GM19397 (cell line): ENCODE measurements at regions not wholly inside any gene's neighbourhood (a gene's known extent, or its start where the extent isn't known, plus 50 kb on each side); places are given as distances from the start of the nearest gene placed in this dataset.

Experiments
- ATAC-seq: cut with Tn5 transposase; IDR thresholded peaks from one replicate; pipeline ENCODE4 v1.9.1; 2021; ENCODE audit warnings: mild to moderate bottlenecking, moderate library complexity; ENCODE audit not compliant: unreplicated experiment

DNA sequence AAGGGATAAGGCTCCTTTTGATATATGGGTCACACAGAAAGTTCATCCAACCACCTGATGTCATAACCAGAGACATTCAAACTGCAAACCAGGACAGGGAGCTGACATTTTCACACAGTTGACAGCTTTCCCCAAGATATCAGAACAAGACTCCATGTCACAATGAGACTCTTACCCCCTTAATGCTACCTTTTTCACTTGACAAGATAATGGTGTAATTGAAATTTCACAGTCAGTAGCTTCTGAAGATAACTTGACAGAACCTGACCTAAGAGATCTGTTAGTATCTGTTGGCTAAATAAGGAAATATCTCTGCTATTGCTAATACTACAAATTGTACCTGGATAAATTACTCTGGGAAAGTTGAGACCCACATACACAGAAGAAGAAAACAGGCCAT, 187.3 kb downstream of the C12orf50 start:
- ATAC-seq = no peak

- no peak for ATAC-seq
These were observed 193.0 kb downstream of the C12orf50 start for GRCh38 chr12:87836190-87836589.

DNA sequence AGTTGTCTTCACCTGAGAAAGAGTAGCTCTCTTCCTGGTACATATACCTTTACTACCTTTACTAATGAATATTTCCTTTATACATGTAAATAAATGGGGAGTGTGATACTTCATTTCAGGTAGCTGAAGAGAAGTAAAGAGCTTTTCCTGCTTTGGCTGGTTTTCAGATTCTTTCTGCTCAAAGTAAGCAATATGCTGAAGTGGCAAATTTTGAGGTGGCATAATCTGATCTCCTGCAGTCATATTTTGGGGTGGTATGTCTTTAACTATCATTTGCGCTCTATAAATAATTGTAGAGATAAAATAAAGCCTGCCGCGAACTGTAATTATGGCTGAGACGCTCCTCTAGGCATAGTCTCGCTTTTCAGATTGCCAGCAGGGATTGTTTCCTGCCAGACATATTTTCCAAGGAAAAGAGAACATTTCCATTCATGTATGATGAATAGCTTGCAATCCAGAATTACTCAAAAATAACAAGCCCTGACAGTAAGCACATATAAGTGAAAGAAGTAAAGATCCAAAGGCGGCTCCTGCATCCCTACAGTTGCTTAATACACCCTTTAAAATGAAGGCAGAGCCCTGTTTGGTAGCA, 200.7 kb downstream of the C12orf50 start:
- ATAC-seq = no peak

GRCh38 chr12:87827638-87828264, 201.4 kb downstream of the C12orf50 start:
- no peak for ATAC-seq

DNA sequence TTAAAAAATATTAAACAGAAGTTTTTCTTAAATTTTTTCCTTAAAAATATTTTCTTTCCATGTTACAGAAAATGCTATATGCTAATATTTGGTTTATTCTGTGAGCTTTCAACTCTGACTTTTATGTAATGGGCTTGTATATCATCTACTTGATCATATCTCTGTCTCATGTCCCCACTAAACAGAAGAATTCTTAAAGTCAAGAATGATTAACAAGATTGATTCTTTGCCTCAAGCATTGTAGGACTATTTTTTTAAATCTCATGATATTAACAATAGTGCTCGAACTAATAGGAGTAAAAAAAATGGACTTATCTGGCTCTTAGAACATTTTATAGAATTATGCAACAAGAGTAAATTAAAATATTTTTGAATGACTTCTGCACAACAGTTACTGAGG, 206.3 kb downstream of the C12orf50 start:
- no peak for ATAC-seq

DNA sequence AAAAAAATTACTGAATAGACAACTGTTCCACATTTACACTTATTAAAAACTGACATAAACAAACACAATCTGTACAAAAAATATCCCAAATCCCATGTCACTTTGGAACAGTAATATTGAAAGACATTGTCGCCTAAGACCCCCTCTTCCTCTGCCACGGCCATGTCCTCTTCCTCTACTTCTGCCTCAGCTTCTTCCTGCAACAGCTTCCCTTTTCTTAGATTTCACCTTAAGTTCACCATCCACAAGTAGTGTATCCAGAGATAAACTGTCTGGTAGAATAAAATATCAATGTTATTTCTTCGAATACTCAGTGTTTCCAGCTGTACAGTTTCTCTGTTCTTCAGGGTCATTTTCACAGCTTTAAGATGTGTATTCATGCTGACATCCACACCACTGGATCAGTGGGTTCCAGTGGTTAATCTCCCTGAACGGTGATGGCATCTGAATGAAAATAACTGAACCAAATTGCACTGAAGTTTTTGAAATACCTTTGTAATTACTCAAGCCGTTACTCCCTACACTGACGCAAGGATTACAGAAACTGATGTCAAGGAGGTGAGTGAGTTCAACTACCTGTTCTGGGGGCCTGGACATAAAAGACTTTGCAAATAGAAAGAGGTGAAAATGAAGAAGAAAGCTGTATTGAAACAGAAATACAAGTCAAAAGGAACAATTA, 208.5 kb downstream of the C12orf50 start:
- ATAC-seq = no peak

DNA sequence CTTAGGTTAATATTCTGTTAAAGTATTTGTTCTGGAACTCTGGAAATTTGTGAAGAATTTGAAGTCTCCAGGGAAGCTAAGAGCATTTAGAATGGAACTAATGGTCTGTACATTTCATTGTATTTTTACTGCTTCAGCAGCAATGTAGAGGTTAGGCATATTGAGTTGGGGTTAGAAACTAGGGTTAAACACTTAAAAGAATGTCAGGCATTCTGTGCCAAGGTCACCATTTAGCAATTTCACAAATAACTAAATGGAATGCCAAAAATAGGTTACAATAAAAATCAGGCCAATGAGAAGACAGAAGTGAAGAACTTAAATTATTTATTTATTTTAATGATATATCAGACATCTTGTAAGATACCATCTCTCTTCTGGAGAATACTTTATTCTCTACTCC, 210.8 kb downstream of the C12orf50 start:
- ATAC-seq = no peak

DNA sequence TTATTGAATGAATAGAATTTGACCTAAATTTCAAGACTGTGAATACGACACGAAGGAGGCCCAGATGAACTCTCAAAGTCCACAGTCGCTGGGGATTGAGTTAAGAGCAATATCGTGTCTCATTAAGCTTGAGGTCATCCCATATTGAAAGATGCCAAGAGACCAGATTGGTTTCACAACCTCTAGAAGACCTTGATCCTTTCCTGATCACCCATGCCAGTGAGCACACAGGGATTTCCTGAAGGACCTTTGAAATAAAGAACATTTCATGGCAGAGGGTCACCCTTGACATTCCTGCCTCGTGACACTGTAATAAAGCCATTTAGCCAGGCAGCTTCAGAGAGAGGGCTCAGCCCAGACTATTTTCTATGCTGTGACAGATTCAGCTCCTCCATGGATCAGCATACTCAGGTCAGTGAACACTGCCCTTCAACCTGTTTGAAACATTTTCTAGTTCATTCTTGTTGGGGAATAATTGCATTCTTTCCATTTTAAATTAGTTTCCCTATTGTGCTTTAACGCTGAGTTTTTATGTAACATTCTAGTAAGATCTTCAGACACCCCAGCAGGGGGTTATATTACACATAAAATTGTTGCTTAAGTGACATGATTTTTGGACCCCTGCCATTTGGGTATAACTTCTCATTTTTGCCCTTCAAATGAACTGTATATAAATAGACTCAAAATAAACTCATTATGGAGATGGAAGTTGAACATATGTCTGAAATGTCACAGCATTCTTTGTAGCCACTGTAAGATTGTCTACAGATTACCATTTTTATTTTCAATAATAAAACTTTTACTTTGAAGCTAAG, 213.2 kb downstream of the C12orf50 start:
- no peak for ATAC-seq

DNA sequence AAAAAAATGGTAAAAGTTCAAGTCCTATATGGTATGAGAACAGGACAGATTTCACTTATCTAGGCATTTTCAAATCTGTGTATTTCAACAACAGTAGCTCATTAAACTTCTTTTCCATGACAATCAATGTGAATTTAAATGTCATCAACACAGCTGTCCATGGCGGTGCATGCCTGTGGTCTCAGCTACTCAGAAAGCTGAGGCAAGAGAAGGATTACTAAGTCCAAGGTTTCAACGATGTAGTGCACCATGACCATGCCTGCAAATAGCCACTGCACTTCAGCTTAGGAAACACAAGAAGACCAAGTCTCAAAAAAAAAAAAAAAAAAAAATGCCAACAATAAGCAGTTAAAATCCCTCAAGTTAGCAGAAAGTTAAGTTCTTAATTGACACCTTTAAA, 214.6 kb downstream of the C12orf50 start:
- no peak for ATAC-seq

DNA sequence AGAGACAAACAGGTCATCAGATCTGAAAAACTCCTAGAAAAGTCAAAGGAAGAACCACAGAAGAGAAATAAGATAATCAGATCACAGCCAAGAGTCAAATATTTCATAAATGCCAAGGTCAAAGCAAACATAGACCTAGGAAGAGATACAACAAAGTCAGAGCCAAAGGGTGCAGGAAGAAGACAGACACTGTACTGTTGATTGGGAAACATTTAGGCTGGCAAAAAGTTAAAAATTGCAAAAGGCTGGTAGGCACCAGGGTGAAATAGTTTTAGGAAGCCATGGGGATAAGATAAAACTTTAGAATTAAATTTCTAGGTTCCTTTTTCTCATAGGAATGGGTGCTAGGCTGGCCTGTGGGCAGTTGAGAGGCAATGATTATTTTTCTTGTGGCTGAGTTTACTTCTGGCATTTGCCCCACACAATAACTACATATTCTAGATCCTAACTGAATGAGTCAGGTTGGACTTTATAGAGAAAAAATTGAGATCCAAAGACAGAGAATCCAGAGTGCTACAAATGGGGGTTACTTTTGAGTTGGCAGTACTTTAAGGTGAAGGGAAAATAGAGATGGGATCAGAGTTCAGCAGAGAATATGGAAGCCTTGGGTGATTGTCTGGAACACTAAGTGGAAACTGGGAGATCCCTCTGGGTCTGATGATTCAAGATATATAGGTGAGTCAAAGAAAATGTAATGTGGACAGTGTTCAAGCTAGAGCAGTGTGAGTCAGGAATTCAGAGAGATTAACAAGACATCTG, 215.5 kb downstream of the C12orf50 start:
- ATAC-seq = no peak

GRCh38 chr12:87812681-87813080, 216.5 kb downstream of the C12orf50 start:
- ATAC-seq = no peak

DNA sequence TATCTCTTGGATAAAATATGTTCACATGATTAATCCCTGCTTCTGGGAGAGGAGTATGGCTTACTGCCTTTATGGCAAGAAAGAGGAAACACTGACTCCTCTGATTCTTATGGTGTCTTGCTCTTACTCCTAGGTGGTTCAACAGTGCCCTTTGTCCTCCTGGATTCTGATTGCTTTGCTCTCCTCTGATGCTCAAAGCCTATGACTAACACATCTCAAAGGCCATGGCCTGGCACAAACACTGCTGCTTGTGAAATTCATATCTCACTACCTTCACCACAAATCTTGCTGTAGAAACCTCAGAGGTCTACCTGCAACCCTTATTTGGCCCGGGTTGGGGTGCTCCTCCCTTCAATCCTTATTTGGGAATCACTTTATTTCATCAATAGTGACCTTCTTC, 217.2 kb downstream of the C12orf50 start:
- no peak for ATAC-seq

DNA sequence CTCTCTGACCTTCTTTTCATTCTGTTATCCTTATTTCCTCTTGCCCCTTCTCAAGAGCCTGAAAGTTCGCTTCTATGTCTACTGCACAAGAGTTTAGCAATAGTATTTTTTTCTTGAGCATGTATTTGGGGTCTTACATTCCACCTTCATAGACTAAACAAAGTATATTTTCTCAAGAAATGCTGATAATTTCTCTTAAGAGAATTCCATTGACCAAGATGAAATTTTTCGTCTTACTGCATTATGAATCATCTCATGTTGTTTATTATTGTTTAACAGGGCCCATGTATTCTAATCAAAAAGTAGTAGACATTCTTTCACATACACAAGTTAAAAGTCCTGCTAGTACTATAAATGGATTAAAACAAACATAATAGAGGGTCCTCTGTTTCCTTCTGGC, 219.3 kb downstream of the C12orf50 start:
- no peak for ATAC-seq

GRCh38 chr12:87807086-87807485, 222.1 kb downstream of the C12orf50 start:
- no peak for ATAC-seq

- ATAC-seq = no peak
These were observed 222.9 kb downstream of the C12orf50 start for GRCh38 chr12:87806310-87806709.

- no peak for ATAC-seq
These were observed 224.8 kb downstream of the C12orf50 start for GRCh38 chr12:87804386-87804785.

- no peak for ATAC-seq
These were observed 226.5 kb downstream of the C12orf50 start for GRCh38 chr12:87802721-87803011.

- ATAC-seq = no peak
These were observed 227.1 kb downstream of the C12orf50 start for GRCh38 chr12:87801860-87802720.

- ATAC-seq = no peak
These were observed 232.2 kb downstream of the C12orf50 start for GRCh38 chr12:87796961-87797516.

GRCh38 chr12:87795555-87795954, 233.6 kb downstream of the C12orf50 start:
- ATAC-seq = no peak
